GM21529 (cell line): ENCODE measurements at regions not wholly inside any gene's neighbourhood (a gene's known extent, or its start where the extent isn't known, plus 50 kb on each side); places are given as distances from the start of the nearest gene placed in this dataset.

Experiments
- ATAC-seq: cut with Tn5 transposase; IDR thresholded peaks from one replicate; pipeline ENCODE4 v1.9.1; 2021; ENCODE audit not compliant: unreplicated experiment

GRCh38 chr4:157803845-157804521, 368.8 kb downstream of the GASK1B start:
- ATAC-seq: no peak

GRCh38 chr4:157803421-157803820, 369.4 kb downstream of the GASK1B start:
- no peak for ATAC-seq

- no peak for ATAC-seq
Measured at GRCh38 chr4:157795495-157795894, 377.3 kb downstream of the GASK1B start.

GRCh38 chr4:157792716-157793115, 380.1 kb downstream of the GASK1B start:
- no peak for ATAC-seq

- ATAC-seq: no peak
Measured at GRCh38 chr4:157791236-157791635, 381.6 kb downstream of the GASK1B start.

GRCh38 chr4:157787618-157788017, 385.2 kb downstream of the GASK1B start:
- ATAC-seq: no peak

GRCh38 chr4:157781361-157781760, 391.5 kb downstream of the GASK1B start:
- no peak for ATAC-seq

GRCh38 chr4:157779081-157779480, 393.7 kb downstream of the GASK1B start:
- no peak for ATAC-seq

- no peak for ATAC-seq
Measured at GRCh38 chr4:157776930-157777528, 395.8 kb downstream of the GASK1B start.

GRCh38 chr4:157775971-157776370, 396.9 kb downstream of the GASK1B start:
- ATAC-seq: no peak

- no peak for ATAC-seq
Measured at GRCh38 chr4:157772907-157773306, 399.9 kb downstream of the GASK1B start.

GRCh38 chr4:157768419-157768818, 404.4 kb downstream of the GASK1B start:
- ATAC-seq: no peak

GRCh38 chr4:157763490-157763889, 409.3 kb downstream of the GASK1B start:
- no peak for ATAC-seq

GRCh38 chr4:157754410-157754809, 418.4 kb downstream of the GASK1B start:
- ATAC-seq: no peak

GRCh38 chr4:157751631-157752030, 421.2 kb downstream of the GASK1B start:
- ATAC-seq: no peak

- ATAC-seq: no peak
Measured at GRCh38 chr4:157741642-157742041, 431.2 kb downstream of the GASK1B start.

- no peak for ATAC-seq
Measured at GRCh38 chr4:157739242-157739641, 433.6 kb downstream of the GASK1B start.

GRCh38 chr4:157728215-157728614, 444.6 kb downstream of the GASK1B start:
- no peak for ATAC-seq

- no peak for ATAC-seq
Measured at GRCh38 chr4:157727163-157727562, 445.7 kb downstream of the GASK1B start.

- no peak for ATAC-seq
Measured at GRCh38 chr4:157722146-157722545, 450.7 kb downstream of the GASK1B start.

- ATAC-seq: no peak
Measured at GRCh38 chr4:157713342-157713741, 459.5 kb downstream of the GASK1B start.

- ATAC-seq: no peak
Measured at GRCh38 chr4:157706155-157706554, 466.7 kb downstream of the GASK1B start.

GRCh38 chr4:157702831-157703230, 470.0 kb downstream of the GASK1B start:
- ATAC-seq: no peak
